ENCODE measurements at regions not wholly inside any gene's neighbourhood (a gene's known extent, or its start where the extent isn't known, plus 50 kb on each side); places are given as distances from the start of the nearest gene placed in this dataset.

GRCh38 chr13:26952551-26953143, 192.1 kb upstream of the GPR12 start:
- TF ChIP-seq YY1 (IDR thresholded peaks at IDR 0.05; ENCODE audit: insufficient read depth, insufficient read length) (no peak), SUZ12 (IDR thresholded peaks at IDR 0.05; ENCODE audit: extremely low read depth, insufficient read depth, insufficient read length) (no peak), ZNF274 (IDR thresholded peaks at IDR 0.05; ENCODE audit: low read depth, low read length) (no peak)
